GM21526 (cell line): ENCODE measurements at regions not wholly inside any gene's neighbourhood (a gene's known extent, or its start where the extent isn't known, plus 50 kb on each side); places are given as distances from the start of the nearest gene placed in this dataset.
"Not testable (repeated sequence)": the region's sequence is repeated elsewhere in the genome, so short reads cannot be mapped to it uniquely, and the experiment has no call there.

ENCODE experiments used
- ATAC-seq: cut with Tn5 transposase; IDR thresholded peaks from one replicate; pipeline ENCODE4 v1.9.1; 2021; ENCODE audit warnings: moderate library complexity; ENCODE audit not compliant: unreplicated experiment, low FRiP score

DNA sequence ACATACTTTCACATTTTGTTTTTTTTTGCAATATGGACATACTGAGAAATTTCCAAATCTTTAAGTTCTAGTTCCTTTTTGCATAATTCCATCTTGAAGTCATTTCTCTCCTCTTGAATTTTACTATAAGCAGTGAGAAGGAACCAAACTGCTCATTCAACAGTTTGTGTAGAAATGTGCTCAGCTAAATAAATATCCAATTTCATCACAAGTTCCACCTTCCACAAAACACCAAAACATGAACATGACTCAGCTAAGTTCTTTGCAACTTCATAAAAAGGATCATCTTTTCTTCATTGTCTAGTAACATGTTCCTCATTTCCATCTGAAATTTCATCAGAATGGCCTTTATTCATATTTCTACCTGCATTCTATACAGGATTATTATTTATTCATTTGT lies 77.3 kb upstream of the FGF13 start:
- ATAC-seq = no peak

- not testable (repeated sequence) for ATAC-seq
Observed at GRCh38 chrX:138778576-138778909, 67.0 kb upstream of the FGF13 start.

DNA sequence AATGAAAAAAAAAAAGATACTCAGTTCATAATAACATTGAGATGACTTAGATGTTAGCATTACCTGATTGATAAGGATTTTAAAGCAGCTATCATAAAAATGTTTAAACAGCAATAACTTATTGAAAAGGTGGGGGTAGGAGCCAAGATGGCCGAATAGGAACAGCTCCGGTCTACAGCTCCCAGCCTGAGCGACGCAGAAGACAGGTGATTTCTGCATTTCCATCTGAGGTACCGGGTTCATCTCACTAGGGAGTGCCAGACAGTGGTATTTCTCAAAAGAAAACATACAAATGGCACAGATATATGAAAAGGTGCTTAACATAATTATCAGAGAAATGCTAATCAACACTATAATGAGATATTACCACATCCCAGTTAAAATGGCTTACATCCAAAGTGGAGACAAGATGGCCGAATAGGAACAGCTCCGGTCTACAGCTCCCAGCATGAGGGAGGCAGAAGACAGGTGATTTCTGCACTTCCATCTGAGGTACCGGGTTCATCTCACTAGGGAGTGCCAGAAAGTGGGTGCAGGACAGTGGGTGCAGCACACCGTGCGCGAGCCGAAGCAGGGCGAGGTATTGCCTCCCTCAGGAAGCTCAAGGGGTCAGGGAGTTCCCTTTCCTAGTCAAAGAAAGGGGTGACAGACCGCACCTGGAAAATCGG lies 66.5 kb upstream of the FGF13 start:
- not testable (repeated sequence) for ATAC-seq

DNA sequence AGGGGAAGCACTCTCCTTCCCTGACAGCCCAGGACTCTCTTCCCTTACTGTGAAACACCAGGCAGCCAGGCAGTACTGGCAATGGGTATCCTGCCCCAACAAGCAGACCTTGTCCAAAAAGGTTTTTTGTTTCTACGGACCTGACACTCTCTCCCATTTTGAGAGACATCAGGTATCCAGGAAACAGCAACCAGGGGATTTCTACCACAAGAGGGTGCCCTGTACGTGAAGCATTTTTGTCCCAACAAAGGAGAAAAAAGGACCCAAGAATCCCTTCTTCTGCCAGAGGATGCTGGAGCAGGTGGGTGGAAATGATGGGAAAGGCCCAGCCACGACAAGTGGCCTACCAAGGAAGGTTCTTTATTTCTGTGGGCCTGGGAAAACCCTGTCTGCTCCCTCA lies 65.7 kb upstream of the FGF13 start:
- ATAC-seq = no peak

DNA sequence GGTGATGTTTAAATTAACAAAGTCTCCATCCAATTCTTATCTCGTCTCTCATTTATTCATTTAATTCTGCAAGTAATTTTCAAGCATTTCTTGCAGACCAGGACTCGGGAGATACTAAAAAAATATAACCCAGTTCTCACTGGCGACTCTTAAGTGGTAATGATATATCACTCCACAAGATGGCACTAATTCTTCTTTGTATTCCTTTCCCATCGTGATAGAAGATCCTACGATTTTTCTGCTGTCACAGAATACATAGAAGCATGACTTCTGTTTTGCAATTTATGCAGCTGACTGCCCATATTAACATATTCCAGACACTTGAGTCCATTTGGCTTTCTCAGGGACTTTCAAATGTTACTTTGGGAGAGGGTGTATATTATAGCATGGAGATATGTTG lies 64.0 kb upstream of the FGF13 start:
- no peak for ATAC-seq

- ATAC-seq = no peak
Observed at GRCh38 chrX:138771047-138771446, 59.5 kb upstream of the FGF13 start.

- no peak for ATAC-seq
Observed at GRCh38 chrX:138769918-138770317, 58.4 kb upstream of the FGF13 start.

- no peak for ATAC-seq
Observed at GRCh38 chrX:138765051-138765450, 53.5 kb upstream of the FGF13 start.

- ATAC-seq = no peak
Observed at GRCh38 chrX:138763761-138764160, 52.2 kb upstream of the FGF13 start.

GRCh38 chrX:138761380-138761779 lies 49.9 kb upstream of the FGF13 start:
- no peak for ATAC-seq
